ENCODE measurements at regions not wholly inside any gene's neighbourhood (a gene's known extent, or its start where the extent isn't known, plus 50 kb on each side); places are given as distances from the start of the nearest gene placed in this dataset.
A peak's percentile ranks its signal among the peaks of the same experiment; 100 is the strongest.

DNA sequence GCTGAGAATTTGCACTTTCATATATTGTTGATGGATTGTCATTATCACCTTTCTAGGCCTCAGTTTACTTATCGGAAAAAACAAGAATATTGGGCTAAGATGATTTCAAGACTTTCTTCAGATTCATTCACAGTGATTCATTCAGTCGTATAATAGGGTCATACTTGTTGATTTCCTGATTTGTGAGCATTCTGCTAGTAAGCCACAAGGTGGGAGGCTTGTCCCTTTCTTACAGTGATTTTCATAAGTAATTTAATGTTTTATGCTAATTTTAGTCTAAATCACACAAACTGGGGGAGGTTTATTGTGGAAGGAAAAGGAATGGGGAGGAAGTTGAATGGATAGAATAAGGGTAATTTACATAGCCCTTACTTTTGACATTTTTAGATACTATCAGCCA lies 126.8 kb upstream of the GOLGA6L4 start:
- TF ChIP-seq TCF7L2 (IDR thresholded peaks at IDR 0.05; ENCODE audit: low read depth, low read length): no peak
- TF ChIP-seq, protein P1, sequence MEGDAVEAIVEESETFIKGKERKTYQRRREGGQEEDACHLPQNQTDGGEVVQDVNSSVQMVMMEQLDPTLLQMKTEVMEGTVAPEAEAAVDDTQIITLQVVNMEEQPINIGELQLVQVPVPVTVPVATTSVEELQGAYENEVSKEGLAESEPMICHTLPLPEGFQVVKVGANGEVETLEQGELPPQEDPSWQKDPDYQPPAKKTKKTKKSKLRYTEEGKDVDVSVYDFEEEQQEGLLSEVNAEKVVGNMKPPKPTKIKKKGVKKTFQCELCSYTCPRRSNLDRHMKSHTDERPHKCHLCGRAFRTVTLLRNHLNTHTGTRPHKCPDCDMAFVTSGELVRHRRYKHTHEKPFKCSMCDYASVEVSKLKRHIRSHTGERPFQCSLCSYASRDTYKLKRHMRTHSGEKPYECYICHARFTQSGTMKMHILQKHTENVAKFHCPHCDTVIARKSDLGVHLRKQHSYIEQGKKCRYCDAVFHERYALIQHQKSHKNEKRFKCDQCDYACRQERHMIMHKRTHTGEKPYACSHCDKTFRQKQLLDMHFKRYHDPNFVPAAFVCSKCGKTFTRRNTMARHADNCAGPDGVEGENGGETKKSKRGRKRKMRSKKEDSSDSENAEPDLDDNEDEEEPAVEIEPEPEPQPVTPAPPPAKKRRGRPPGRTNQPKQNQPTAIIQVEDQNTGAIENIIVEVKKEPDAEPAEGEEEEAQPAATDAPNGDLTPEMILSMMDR (IDR thresholded peaks at IDR 0.05): peak; percentile 11; the same call in 1 of the 2 replicates
- H3K9me3 ChIP-seq (ENCODE audit: control insufficient read depth, insufficient read depth, low read depth, low read length): no peaks in the 10 kb centered on the region
- ATAC-seq (no peak), DNase-seq (ENCODE audit: low read depth, low spot score) (no peak)
- no peaks in the 10 kb centered on the region for H3K27me3 ChIP-seq (ENCODE audit: control insufficient read depth, insufficient read depth, low read length)
- POLR2A ChIA-PET: no interaction called here
- H3K36me3 ChIP-seq (ENCODE audit: control insufficient read depth, insufficient read depth, low read length): no peaks in the 10 kb centered on the region
- H3K4me3 ChIP-seq (ENCODE audit: low read depth in 2 of 2, low read length in 2 of 2): no peak overlapping the region
- H3K27ac ChIP-seq (ENCODE audit: low read length): no peak overlapping the region
- H3K4me1 ChIP-seq (ENCODE audit: control insufficient read depth, insufficient read depth, low read length): no peaks in the 10 kb centered on the region
- intact Hi-C loops (cut with micrococcal nuclease; ENCODE audit: unreplicated experiment) (no loop called here), in situ Hi-C loops (cut with HindIII; ENCODE audit: low pct_unique_long_range_greater_than_20kb, low sequenced_read_pairs) (no loop called here)
- CTCF ChIA-PET: interaction anchor here (0.6 kb wide), 1 partner anchor 55 kb away, joined by 3 read pairs; no protein-coding TSS in a partner anchor
- BruUV-seq (replicated peaks): no TSS peak

DNA sequence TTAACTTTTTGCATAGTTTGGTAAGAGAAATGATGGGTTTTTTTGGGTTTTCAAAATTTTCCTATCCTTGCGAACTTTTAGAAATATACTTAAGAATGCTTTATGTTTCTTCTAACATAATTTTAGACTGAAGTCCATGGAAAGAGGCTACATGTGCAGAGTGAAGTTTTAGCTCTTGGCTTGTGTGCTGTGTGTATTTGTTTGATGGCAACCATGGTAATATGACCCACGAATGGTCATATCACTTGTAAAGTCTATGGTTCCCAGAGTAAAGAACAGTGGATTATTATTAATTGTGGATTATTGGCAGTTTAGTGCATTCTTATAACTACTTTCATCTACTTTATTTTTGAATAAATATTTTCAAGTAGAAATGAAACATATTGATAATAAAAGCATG lies 124.0 kb upstream of the GOLGA6L4 start:
- no peak for DNase-seq (ENCODE audit: low read depth, low spot score)
- in situ Hi-C loops (cut with HindIII; ENCODE audit: low pct_unique_long_range_greater_than_20kb, low sequenced_read_pairs): no loop called here
- ATAC-seq: no peak
- intact Hi-C loops (cut with micrococcal nuclease; ENCODE audit: unreplicated experiment): no loop called here
- no TSS peak for BruUV-seq (replicated peaks)
- H3K27me3 ChIP-seq (ENCODE audit: control insufficient read depth, insufficient read depth, low read length): peaks cover 2% of the 10 kb centered on the region; the same call in 1 of the 2 replicates
- no peak overlapping the region for H3K4me3 ChIP-seq (ENCODE audit: low read depth in 2 of 2, low read length in 2 of 2)
- TF ChIP-seq, protein P2, sequence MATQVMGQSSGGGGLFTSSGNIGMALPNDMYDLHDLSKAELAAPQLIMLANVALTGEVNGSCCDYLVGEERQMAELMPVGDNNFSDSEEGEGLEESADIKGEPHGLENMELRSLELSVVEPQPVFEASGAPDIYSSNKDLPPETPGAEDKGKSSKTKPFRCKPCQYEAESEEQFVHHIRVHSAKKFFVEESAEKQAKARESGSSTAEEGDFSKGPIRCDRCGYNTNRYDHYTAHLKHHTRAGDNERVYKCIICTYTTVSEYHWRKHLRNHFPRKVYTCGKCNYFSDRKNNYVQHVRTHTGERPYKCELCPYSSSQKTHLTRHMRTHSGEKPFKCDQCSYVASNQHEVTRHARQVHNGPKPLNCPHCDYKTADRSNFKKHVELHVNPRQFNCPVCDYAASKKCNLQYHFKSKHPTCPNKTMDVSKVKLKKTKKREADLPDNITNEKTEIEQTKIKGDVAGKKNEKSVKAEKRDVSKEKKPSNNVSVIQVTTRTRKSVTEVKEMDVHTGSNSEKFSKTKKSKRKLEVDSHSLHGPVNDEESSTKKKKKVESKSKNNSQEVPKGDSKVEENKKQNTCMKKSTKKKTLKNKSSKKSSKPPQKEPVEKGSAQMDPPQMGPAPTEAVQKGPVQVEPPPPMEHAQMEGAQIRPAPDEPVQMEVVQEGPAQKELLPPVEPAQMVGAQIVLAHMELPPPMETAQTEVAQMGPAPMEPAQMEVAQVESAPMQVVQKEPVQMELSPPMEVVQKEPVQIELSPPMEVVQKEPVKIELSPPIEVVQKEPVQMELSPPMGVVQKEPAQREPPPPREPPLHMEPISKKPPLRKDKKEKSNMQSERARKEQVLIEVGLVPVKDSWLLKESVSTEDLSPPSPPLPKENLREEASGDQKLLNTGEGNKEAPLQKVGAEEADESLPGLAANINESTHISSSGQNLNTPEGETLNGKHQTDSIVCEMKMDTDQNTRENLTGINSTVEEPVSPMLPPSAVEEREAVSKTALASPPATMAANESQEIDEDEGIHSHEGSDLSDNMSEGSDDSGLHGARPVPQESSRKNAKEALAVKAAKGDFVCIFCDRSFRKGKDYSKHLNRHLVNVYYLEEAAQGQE (IDR thresholded peaks at IDR 0.05; ENCODE audit: insufficient read depth in 1 of 2, low read depth in 2 of 2, low read length in 1 of 2): no peak
- no peak for TF ChIP-seq TCF7L2 (IDR thresholded peaks at IDR 0.05; ENCODE audit: low read depth, low read length)
- TF ChIP-seq, protein P1 (IDR thresholded peaks at IDR 0.05): no peak
- no peak for TF ChIP-seq POLR2AphosphoS5 (IDR thresholded peaks at IDR 0.05; ENCODE audit: low read depth, low read length)
- TF ChIP-seq SIN3A (IDR thresholded peaks at IDR 0.05; ENCODE audit: borderline replicate concordance, insufficient read depth, low read depth, low read length): no peak
- ChIA-PET CTCF (no interaction called here), POLR2A (no interaction called here)
- no peaks in the 10 kb centered on the region for H3K36me3 ChIP-seq (ENCODE audit: control insufficient read depth, insufficient read depth, low read length)
- no peaks in the 10 kb centered on the region for H3K4me1 ChIP-seq (ENCODE audit: control insufficient read depth, insufficient read depth, low read length)
- no peak overlapping the region for H3K27ac ChIP-seq (ENCODE audit: low read length)
- no peaks in the 10 kb centered on the region for H3K9me3 ChIP-seq (ENCODE audit: control insufficient read depth, insufficient read depth, low read depth, low read length)

All from Panc1 (cell line).